ENCODE measurements at regions not wholly inside any gene's neighbourhood (a gene's known extent, or its start where the extent isn't known, plus 50 kb on each side); places are given as distances from the start of the nearest gene placed in this dataset.

- DNase-seq: peak; percentile 46 to 73 (median 48)
Measured at GRCh38 chr1:29706936-29707335, 470.6 kb downstream of the PTPRU start.

GRCh38 chr1:29704430-29704829 lies 468.1 kb downstream of the PTPRU start:
- no peak for DNase-seq

GRCh38 chr1:29703596-29704370 lies 467.5 kb downstream of the PTPRU start:
- peak; percentile 48 to 57 (median 56) for DNase-seq

- no peak for DNase-seq
Measured at GRCh38 chr1:29700491-29700890, 464.2 kb downstream of the PTPRU start.

DNA sequence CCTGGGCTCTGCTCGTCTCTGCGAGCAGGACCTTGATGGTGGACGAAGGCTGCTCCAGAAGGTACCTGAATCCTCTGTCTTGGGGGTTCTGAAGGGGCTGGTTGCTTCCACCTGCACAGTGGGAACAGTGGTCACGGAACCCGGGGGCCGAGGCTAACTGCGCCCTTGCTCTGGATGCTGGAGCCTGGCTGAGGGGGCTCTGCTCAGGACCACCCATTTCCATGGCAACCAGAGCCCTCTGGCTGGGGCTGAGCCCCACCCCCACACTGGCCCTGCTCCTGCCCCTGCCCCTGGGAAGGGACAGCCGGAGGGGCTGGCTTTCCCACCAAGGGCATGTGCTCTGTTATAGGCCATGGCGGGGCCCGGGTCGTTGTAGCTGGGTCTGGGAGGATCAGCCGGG lies 462.3 kb downstream of the PTPRU start:
- no peak for DNase-seq

GRCh38 chr1:29698033-29698432 lies 461.7 kb downstream of the PTPRU start:
- peak; percentile 61 to 72 (median 66) for DNase-seq

- DNase-seq: no peak
Measured at GRCh38 chr1:29697391-29697780, 461.1 kb downstream of the PTPRU start.

DNA sequence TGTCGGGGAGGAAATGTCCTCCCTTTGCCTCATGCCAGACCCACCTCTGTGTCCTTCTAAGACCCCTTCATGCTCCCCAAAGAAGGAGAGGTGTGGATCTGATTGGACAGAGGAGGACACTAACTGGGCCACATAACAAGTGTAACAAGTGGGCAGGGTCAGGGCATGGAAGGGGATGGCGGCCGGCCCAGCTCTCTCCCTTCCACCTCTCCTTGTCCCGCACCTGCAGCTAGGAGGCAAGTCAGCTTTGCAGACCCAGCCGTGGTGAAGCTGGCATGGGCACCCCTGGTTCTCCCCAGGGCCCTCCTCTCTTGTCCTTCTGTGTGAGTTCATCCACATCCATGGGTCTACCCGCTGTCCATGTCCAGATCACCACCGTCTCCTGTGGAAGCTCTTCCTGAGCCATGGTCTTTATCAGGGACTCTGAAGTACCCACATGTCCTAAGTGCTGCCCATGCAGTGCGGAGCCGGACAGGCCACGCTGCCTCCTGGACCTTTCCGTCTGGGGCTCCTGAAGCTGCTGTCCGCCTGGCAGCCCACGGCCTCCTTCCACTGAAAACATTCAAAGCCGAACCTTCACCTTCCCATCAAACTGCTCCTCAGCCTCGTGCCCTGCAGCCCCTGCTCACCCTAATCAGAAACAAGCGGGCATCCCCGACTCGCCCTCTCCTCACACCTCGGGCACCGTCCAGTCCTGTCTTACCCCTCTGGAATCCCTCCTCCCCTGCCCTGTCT lies 460.5 kb downstream of the PTPRU start:
- no peak for DNase-seq

- DNase-seq: no peak
Measured at GRCh38 chr1:29695803-29696202, 459.5 kb downstream of the PTPRU start.

DNA sequence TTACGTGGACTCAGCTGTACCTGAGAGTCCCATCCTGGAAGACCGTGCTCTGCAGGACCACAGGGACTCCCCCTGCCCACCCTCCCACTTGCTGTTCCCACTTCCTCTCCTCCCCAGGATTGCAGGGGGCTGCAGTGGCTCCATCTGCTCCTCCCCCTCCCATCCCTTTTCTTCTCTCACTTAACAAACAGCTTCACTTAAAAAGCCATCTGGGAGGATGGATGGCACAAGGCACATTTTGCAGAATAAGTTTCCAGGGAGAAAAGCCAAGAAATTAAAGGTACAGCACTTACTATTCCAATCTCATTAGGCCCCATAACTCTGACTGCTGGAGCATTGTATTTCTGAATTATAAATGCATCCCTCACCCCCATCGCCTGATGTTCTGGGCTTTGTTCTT lies 458.7 kb downstream of the PTPRU start:
- no peak for DNase-seq

DNA sequence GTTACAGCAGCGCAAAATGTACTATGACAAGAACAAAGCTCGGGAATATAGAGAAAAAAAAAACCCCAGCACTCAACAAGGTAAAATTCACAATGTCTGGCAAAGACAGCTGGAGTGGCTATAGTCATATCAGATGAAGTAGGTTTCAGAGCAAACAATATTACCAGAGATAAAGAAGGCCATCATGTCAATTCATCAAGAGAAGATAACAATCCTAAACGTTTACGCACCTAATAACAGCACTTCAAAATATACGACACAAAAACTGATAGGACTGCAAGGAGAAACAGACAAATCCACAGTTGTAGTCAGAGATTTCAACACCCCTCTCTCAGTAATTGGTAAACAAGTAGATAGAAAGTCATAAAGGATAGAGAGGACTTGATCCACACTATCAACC lies 455.2 kb downstream of the PTPRU start:
- DNase-seq: no peak

DNA sequence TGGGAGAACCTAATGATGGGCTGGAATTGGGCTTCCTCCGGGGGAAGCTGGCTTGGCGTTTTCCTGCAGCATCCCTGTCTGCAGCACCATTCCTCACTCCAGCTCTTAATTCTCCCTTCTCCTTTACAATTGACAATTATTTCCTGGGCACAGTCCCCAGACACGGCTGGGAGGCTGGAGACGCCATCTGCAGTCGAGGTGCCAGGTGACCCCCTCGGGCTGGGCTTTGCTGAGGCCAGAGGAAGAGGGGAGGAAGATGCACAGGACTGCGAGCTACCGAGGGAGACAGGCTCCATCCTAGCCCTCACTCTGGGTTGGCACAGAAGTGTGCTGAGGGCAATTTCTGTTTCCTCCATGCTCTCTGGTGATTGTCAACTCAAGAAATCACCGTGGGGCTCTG lies 453.8 kb downstream of the PTPRU start:
- no peak for DNase-seq

DNA sequence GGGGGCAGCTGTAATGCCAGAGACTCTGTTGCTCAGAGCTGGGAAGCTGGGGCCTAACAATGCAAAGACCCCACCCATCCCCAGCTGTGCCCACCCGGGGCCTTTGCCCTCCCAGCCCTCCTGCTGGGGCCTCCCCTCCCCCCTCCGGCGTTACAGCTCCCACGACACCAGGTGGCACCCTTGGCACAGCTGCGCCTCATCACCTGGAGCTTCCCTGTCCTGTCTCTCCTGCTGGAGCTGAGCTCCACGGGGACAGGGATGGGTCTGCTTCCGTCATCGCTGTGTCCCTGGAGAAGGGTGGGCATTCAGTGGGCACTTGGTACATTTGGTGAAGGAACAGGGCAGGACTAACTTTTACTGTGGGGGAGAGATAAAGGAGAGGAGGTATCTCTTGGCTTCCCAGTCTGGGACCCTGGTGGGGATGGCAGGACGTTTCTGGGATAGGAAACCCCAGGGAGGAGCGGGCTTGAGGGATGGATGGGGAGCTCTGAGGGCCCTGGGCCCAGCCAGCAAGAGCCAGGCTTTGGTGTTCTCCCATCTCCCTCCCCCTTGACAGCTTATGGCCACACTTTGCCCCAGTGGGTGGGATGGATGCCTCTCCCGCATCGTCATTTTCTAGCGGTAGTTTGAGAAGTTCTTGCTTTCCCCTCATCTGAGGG lies 453.2 kb downstream of the PTPRU start:
- no peak for DNase-seq

- no peak for DNase-seq
Measured at GRCh38 chr1:29688471-29689365, 452.4 kb downstream of the PTPRU start.

DNA sequence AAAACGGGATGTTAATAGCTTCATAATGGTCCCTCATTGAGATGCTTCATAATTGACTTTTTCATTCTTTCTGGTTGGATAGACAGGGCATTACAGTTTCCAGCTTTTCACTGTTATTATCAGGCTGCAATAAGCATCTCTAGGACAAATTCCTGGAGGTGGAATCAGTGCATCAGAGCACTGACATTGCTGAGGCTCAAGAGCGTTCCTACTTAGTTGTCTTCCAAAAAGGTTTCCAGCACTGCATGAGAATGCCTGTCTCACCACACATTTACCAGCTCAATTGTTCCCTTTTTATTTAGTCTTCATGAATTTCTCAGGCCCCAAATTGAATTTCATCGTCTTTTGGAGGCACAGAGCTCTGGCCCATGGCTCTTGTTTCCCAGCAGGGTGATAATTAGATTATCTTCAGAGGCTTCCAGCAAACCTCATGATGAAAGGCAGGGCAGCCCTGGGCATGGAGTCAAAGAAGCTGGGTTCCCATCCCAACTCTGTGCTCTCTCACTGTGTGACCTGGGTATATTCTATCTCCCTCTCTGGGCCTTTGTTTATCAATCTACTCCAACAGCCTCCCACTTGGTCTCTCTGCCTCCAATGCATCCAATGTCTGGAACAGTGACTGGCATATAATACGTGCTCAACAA lies 451.4 kb downstream of the PTPRU start:
- DNase-seq: no peak

GRCh38 chr1:29687166-29687565 lies 450.8 kb downstream of the PTPRU start:
- no peak for DNase-seq

DNA sequence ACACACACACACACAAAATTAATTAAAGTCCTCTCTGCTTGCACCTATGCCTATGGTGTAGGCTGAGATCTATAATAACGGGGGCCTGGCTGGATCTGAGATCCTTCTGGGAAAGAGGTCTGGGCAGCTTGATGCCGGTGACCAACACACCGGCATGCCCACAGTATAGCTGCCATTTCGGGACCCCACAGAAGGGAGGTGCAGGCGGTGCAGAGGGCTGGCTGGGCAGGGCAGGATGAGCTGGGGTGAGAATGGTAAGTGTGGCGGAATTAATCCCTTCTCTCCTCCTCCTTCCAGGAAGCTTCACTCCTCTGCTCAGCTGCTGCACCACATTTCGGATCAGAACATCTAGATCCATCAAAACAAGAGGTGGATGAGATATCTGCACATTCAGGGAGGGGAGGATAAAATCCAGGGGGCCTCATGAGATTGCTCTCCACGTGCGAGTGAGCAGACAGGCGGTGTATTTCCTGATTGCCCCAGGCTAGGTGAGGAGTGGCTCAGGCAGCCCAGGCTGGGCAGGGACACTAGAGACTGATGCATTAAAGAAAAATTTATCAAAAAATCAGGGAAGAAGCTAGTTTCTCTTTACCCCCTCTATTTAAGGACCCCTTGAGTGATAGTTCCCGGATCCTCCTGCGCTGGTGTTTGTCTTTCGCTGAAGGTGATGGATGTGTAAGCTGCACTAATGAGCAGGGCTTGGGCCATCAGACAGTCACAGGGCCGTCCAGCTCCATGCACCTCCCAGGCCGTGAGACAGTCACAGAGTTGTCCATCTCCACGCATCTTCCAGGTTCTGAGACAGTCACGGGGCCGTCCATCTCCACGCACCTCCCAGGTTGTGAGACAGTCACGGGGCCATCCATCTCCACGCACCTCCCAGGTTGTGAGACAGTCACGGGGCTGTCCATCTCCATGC lies 449.9 kb downstream of the PTPRU start:
- no peak for DNase-seq

DNA sequence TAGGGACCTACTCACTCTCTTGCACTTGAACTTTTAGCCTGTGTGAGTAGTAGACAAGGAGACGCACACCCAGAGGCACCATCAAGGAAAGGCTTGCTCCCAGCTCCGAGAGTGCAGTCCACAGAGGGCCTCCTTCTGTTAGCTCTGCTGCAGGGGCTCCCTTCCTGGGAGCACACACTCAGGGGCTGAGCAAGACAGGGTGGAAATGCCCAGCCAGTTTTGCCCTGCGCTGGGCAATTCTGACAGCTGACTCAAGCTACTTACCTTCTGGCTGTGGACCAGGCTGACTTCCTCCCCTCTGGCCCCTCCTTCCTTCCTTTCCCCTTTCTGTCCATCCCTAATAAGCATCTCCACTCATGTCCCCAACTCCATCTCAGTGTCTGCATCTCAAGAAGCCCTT lies 449.1 kb downstream of the PTPRU start:
- DNase-seq: no peak

- DNase-seq: no peak
Measured at GRCh38 chr1:29684141-29684540, 447.8 kb downstream of the PTPRU start.

GRCh38 chr1:29683472-29683871 lies 447.1 kb downstream of the PTPRU start:
- no peak for DNase-seq

DNA sequence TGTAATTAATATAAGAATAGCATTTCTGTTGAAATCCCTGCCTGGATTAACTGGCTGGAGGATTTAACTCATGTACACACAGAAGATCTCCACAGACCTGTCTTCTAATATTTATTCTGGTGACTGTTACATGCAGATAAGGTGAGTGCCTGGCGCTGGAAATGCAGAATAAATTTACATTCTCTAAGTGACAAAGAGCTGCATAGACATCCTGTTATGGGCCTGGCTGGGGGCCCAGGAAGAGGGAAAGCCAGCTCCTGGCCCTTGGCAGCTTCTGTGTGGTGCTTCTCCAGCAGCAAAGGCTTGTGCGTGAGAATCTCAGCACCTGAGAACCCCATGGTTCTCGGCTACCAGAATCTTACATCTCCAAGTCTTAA lies 446.6 kb downstream of the PTPRU start:
- no peak for DNase-seq
